ENCODE measurements at regions not wholly inside any gene's neighbourhood (a gene's known extent, or its start where the extent isn't known, plus 50 kb on each side); places are given as distances from the start of the nearest gene placed in this dataset.

DNA sequence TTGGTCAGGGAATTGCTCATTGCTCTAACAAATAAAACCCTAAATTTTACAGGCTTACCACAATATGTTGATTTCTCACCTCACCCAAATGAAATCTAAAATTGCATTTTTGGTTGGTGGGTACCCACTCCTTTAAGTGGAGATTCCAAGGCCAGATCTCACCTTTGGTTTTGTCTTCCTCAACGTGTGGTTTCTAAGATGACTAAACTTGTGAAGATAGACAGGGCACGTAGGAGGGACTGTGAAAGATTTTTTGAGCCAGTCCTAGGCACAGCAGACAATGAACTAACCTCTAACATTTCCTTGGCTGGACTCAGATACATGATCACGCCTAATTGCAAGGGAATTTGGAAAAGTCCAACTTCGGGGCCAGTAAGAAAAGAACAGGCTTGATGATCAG lies 1003.9 kb downstream of the FLRT2 start:
- no peaks in the 10 kb centered on the region for H3K27me3 Mint-ChIP-seq (ENCODE audit: unreplicated experiment)
- no peak overlapping the region for H3K4me3 Mint-ChIP-seq (ENCODE audit: unreplicated experiment)
- no peak for DNase-seq
- no peaks in the 10 kb centered on the region for H3K4me1 Mint-ChIP-seq (ENCODE audit: low read depth, unreplicated experiment)
- no peak overlapping the region for H3K27ac Mint-ChIP-seq (ENCODE audit: unreplicated experiment)
- TF ChIP-seq, protein P1, sequence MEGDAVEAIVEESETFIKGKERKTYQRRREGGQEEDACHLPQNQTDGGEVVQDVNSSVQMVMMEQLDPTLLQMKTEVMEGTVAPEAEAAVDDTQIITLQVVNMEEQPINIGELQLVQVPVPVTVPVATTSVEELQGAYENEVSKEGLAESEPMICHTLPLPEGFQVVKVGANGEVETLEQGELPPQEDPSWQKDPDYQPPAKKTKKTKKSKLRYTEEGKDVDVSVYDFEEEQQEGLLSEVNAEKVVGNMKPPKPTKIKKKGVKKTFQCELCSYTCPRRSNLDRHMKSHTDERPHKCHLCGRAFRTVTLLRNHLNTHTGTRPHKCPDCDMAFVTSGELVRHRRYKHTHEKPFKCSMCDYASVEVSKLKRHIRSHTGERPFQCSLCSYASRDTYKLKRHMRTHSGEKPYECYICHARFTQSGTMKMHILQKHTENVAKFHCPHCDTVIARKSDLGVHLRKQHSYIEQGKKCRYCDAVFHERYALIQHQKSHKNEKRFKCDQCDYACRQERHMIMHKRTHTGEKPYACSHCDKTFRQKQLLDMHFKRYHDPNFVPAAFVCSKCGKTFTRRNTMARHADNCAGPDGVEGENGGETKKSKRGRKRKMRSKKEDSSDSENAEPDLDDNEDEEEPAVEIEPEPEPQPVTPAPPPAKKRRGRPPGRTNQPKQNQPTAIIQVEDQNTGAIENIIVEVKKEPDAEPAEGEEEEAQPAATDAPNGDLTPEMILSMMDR (IDR thresholded peaks at IDR 0.05; ENCODE audit: partially characterized antibody, unreplicated experiment): no peak
- H3K36me3 Mint-ChIP-seq (ENCODE audit: unreplicated experiment): no peaks in the 10 kb centered on the region
- H3K9me3 Mint-ChIP-seq (ENCODE audit: unreplicated experiment): no peaks in the 10 kb centered on the region

DNA sequence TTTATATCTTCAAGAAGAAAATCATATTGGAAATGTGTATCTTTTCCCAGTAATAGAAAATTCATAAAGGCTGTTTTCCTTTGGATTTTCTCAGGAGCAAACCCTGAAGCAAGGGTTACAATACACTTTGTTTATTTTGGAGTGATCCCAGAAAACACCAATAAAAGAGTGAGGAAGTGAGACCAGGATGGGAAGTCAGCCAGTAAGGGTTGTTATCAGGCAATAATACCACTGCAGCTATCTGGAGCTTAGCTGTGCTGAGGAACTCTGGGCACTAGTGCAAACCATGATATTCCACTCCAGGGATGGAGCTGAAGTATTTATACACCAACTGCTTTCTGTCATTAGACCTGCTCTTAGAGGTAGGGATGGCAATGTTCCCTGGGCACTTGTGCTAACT lies 1002.3 kb downstream of the FLRT2 start:
- Mint-ChIP-seq H3K4me1 (ENCODE audit: low read depth, unreplicated experiment) (no peaks in the 10 kb centered on the region), H3K9me3 (ENCODE audit: unreplicated experiment) (no peaks in the 10 kb centered on the region), H3K36me3 (ENCODE audit: unreplicated experiment) (no peaks in the 10 kb centered on the region), H3K27me3 (ENCODE audit: unreplicated experiment) (no peaks in the 10 kb centered on the region), H3K27ac (ENCODE audit: unreplicated experiment) (no peak overlapping the region), H3K4me3 (ENCODE audit: unreplicated experiment) (no peak overlapping the region)
- TF ChIP-seq, protein P1 (IDR thresholded peaks at IDR 0.05; ENCODE audit: partially characterized antibody, unreplicated experiment): no peak
- DNase-seq: no peak

DNA sequence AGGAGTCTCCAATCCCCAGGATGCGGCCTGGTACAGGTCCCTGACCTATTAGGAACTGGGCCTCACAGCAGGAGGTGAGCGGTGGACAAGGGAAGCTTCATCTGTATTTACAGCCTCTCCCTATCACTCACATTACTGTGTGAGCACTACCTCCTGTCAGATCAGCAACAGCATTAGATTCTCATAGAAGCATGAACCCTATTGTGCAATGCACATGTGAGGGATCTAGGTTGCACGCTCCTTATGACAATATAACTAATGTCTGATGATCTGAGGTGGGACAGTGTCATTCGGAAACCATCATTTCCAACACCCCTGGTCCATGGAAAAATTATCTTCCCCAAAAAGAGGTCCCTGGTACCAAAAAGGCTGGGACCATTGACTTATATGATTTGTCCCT lies 1000.5 kb downstream of the FLRT2 start:
- Mint-ChIP-seq H3K36me3 (ENCODE audit: unreplicated experiment) (no peaks in the 10 kb centered on the region), H3K27me3 (ENCODE audit: unreplicated experiment) (no peaks in the 10 kb centered on the region), H3K4me1 (ENCODE audit: low read depth, unreplicated experiment) (no peaks in the 10 kb centered on the region), H3K27ac (ENCODE audit: unreplicated experiment) (no peak overlapping the region), H3K9me3 (ENCODE audit: unreplicated experiment) (no peaks in the 10 kb centered on the region), H3K4me3 (ENCODE audit: unreplicated experiment) (no peak overlapping the region)
- TF ChIP-seq, protein P1 (IDR thresholded peaks at IDR 0.05; ENCODE audit: partially characterized antibody, unreplicated experiment): no peak
- no peak for DNase-seq

DNA sequence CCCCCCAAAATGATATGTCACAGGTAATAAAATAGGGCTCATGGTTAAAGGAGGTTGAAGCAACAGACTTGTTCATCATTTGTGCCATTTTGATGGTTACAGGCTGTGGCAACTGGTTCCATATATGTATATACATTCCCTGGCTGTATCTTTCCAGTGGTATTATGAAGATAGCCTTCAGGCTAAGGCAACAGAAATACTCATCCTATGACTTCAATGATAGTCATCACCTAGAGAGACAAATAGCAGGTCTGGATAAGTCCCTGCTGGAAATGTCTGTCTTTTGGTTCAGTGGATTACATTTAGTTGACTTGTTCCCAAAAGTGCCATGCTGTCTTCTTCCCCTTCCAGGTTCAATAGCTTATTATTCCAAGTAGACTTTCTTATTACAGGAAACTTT lies 997.4 kb downstream of the FLRT2 start:
- H3K4me1 Mint-ChIP-seq (ENCODE audit: low read depth, unreplicated experiment): no peaks in the 10 kb centered on the region
- TF ChIP-seq, protein P1 (IDR thresholded peaks at IDR 0.05; ENCODE audit: partially characterized antibody, unreplicated experiment): no peak
- H3K4me3 Mint-ChIP-seq (ENCODE audit: unreplicated experiment): no peak overlapping the region
- no peak for DNase-seq
- no peak overlapping the region for H3K27ac Mint-ChIP-seq (ENCODE audit: unreplicated experiment)
- H3K9me3 Mint-ChIP-seq (ENCODE audit: unreplicated experiment): no peaks in the 10 kb centered on the region
- no peaks in the 10 kb centered on the region for H3K36me3 Mint-ChIP-seq (ENCODE audit: unreplicated experiment)
- H3K27me3 Mint-ChIP-seq (ENCODE audit: unreplicated experiment): no peaks in the 10 kb centered on the region

DNA sequence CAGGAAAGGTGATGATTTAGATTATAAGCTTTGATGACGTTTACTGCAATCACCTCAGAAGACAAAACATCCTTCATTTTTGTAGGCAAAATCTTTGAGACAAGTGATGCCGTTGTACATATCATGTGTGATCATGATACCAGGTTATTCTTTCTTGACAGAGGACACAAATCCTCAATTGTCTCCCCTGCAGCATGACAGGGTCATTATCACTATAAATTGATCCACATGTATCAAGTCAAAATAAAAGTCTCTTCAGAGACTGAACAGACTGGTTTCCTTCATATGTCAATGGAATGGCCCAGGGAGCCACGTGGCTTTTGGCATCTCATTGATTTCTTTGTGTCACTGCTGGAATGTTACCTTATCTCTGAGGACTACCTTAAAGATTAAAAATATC lies 995.7 kb downstream of the FLRT2 start:
- DNase-seq: no peak
- H3K36me3 Mint-ChIP-seq (ENCODE audit: unreplicated experiment): no peaks in the 10 kb centered on the region
- H3K9me3 Mint-ChIP-seq (ENCODE audit: unreplicated experiment): no peaks in the 10 kb centered on the region
- TF ChIP-seq, protein P1 (IDR thresholded peaks at IDR 0.05; ENCODE audit: partially characterized antibody, unreplicated experiment): no peak
- no peak overlapping the region for H3K4me3 Mint-ChIP-seq (ENCODE audit: unreplicated experiment)
- peaks cover 10% of the 10 kb centered on the region for H3K4me1 Mint-ChIP-seq (ENCODE audit: low read depth, unreplicated experiment)
- no peaks in the 10 kb centered on the region for H3K27me3 Mint-ChIP-seq (ENCODE audit: unreplicated experiment)
- no peak overlapping the region for H3K27ac Mint-ChIP-seq (ENCODE audit: unreplicated experiment)

Measured in glutamatergic neuron (in vitro differentiated cells).